Kidney epithelial cell (primary cell): ENCODE measurements at regions not wholly inside any gene's neighbourhood (a gene's known extent, or its start where the extent isn't known, plus 50 kb on each side); places are given as distances from the start of the nearest gene placed in this dataset.

Source experiments
- DNase-seq: peaks from one replicate; pipeline ENCODE4 v3.0.0-alpha.2; 2010; ENCODE audit warnings: low read depth
- H3K27me3 ChIP-seq: 2 replicates; pipeline ENCODE4 v1.6.0; 2011; ENCODE audit warnings: low read length; ENCODE audit not compliant: control insufficient read depth, insufficient read depth
- H3K36me3 ChIP-seq: 2 replicates; pipeline ENCODE4 v1.5.1; 2011; ENCODE audit warnings: low read length; ENCODE audit not compliant: control insufficient read depth, insufficient read depth
- H3K4me3 ChIP-seq: 2 replicates; pipeline ENCODE4 v1.5.1; 2011; ENCODE audit warnings: low read depth, mild to moderate bottlenecking, control low read depth, low read length
- CTCF ChIP-seq: IDR thresholded peaks from 2 replicates; pipeline ENCODE4 v1.5.1; 2011; ENCODE audit warnings: mild to moderate bottlenecking, moderate library complexity, low read length, control low read depth, inconsistent platforms; ENCODE audit not compliant: insufficient read depth, poor library complexity, severe bottlenecking

DNA sequence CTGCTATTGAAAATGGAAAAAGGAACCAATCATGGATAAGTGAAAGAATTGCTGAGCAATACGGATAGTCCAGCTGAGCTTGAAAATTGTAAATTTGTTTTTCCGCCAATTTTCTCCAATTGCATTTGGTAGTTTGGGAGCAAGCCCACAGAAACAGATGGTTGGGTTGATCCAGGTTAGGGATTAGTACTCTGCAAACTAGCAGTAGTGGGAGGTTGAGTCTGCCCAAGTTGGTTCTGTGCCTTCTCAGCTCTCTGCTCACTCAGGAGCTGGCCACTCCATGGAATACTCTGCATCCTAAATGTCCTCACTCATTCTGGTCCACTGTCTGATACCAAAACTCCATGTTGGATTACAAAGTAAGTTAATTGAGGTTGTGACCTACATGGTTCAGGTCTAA lies 361.1 kb upstream of the ATP2B1 start:
- Histone ChIP-seq H3K27me3 (no peaks in the 10 kb centered on the region), H3K4me3 (no peak overlapping the region), H3K36me3 (no peaks in the 10 kb centered on the region)
- TF ChIP-seq CTCF, result no peak
- no peak for DNase-seq

DNA sequence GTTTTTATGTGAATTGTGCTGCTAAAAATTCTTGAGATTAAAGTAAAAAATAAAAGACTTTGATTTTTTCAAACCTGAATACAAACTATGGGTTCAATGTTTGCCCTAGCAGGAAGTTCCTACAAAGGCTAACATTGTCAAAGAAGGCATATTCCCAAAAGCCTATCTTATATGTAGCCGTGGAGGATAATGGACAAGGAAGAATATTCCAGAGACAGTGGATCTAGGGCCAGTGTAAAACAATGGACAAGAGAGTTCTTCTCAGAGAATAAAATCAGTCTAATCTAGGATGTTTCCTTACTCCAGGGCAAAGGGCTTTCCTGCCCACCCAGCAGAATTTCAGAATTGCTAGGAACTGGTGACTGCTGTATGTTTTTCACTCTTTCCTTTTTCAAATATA lies 359.2 kb upstream of the ATP2B1 start:
- H3K36me3 ChIP-seq, result no peaks in the 10 kb centered on the region
- no peaks in the 10 kb centered on the region for H3K27me3 ChIP-seq
- TF ChIP-seq CTCF, result no peak
- no peak for DNase-seq
- H3K4me3 ChIP-seq, result no peak overlapping the region

- TF ChIP-seq CTCF, result no peak
- no peaks in the 10 kb centered on the region for H3K36me3 ChIP-seq
- no peak overlapping the region for H3K4me3 ChIP-seq
- no peak for DNase-seq
- no peaks in the 10 kb centered on the region for H3K27me3 ChIP-seq
These were observed 356.5 kb upstream of the ATP2B1 start for GRCh38 chr12:90064852-90065801.

GRCh38 chr12:90062799-90063198 lies 354.2 kb upstream of the ATP2B1 start:
- Histone ChIP-seq H3K36me3 (no peaks in the 10 kb centered on the region), H3K4me3 (no peak overlapping the region), H3K27me3 (no peaks in the 10 kb centered on the region)
- no peak for DNase-seq
- no peak for TF ChIP-seq CTCF

DNA sequence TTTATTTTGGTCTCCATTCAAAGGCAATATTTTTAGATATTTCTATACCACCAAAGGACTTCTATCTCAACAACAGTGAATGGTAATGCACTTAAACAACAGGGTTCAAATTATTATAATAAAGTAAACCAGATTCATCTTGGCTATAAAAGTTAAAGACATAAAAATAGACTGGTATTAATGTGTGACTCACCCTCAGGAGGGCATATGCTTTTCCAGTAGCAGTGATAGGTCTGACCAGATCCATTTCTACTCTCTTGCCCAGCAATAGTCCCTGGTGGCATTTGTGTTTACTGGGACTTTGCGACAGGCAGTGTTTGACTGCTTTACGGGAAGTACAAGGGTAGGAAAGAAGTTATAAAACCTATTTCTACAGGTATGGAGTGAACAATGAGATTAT lies 353.2 kb upstream of the ATP2B1 start:
- TF ChIP-seq CTCF, result no peak
- no peaks in the 10 kb centered on the region for H3K27me3 ChIP-seq
- DNase-seq, result no peak
- H3K4me3 ChIP-seq, result no peak overlapping the region
- H3K36me3 ChIP-seq, result no peaks in the 10 kb centered on the region

GRCh38 chr12:90060031-90060430 lies 351.4 kb upstream of the ATP2B1 start:
- Histone ChIP-seq H3K27me3 (no peaks in the 10 kb centered on the region), H3K36me3 (no peaks in the 10 kb centered on the region), H3K4me3 (no peak overlapping the region)
- no peak for TF ChIP-seq CTCF
- DNase-seq, result no peak
